WTC11 (cell line): ENCODE measurements at regions not wholly inside any gene's neighbourhood (a gene's known extent, or its start where the extent isn't known, plus 50 kb on each side); places are given as distances from the start of the nearest gene placed in this dataset.

Source experiments
- ATAC-seq: fragments of 200-7000 bp; cut with Tn5 transposase; 2 replicates; pipeline ENCODE4 v1.10.0; 2021; ENCODE audit warnings: mild to moderate bottlenecking, moderate library complexity
- CTCF ChIA-PET: fragments of 300-600 bp; sonication (Branson Sonifier 250); formaldehyde crosslinking; loops from one replicate; lab custom pipeline; 2021; ENCODE audit warnings: antibody characterized with exemption; lab: Charles Lee
- POLR2A ChIA-PET: fragments of 350-600 bp; sonication (Branson Sonifier 250); formaldehyde crosslinking; loops from one replicate; lab custom pipeline; 2021; ENCODE audit warnings: antibody characterized with exemption; lab: Charles Lee
- DNase-seq: peaks from one replicate; pipeline ENCODE4 v3.0.0; 2021; ENCODE audit warnings: low spot score
- H3K27ac Mint-ChIP-seq: 2 replicates; pipeline ENCODE4 v1.8.0; 2021; ENCODE audit warnings: mixed read lengths
- H3K27me3 Mint-ChIP-seq: 2 replicates; pipeline ENCODE4 v1.8.0; 2021; ENCODE audit warnings: low read depth, mild to moderate bottlenecking, moderate library complexity, mixed read lengths
- H3K36me3 Mint-ChIP-seq: 2 replicates; pipeline ENCODE4 v1.8.0; 2021; ENCODE audit warnings: mixed read lengths
- H3K4me1 Mint-ChIP-seq: 2 replicates; pipeline ENCODE4 v1.8.0; 2022; ENCODE audit warnings: mixed read lengths
- H3K4me3 Mint-ChIP-seq: 2 replicates; pipeline ENCODE4 v1.8.0; 2021; ENCODE audit warnings: mild to moderate bottlenecking, moderate library complexity, mixed read lengths
- H3K9me3 Mint-ChIP-seq: 2 replicates; pipeline ENCODE4 v1.8.0; 2021; ENCODE audit warnings: mixed read lengths
- ATF1 ChIP-seq: sonication (generic); formaldehyde crosslinking; IDR thresholded peaks from 2 replicates; pipeline ENCODE4 v1.8.1; 2023; ENCODE audit warnings: mild to moderate bottlenecking, moderate library complexity, missing genetic modification reagents
- CREB1 ChIP-seq: sonication (generic); formaldehyde crosslinking; IDR thresholded peaks from 2 replicates; pipeline ENCODE4 v1.8.0; 2023; ENCODE audit warnings: mild to moderate bottlenecking, missing genetic modification reagents
- CREM ChIP-seq: sonication (generic); formaldehyde crosslinking; IDR thresholded peaks from 2 replicates; pipeline ENCODE4 v1.8.1; 2022; ENCODE audit warnings: mild to moderate bottlenecking, missing genetic modification reagents, moderate library complexity
- EMX1 ChIP-seq: fragments of 250-450 bp; sonication (Bioruptor Pico); IDR thresholded peaks from 2 replicates; pipeline ENCODE4 v1.8.0; 2021; ENCODE audit warnings: mild to moderate bottlenecking
- FOXP1 ChIP-seq: sonication (generic); formaldehyde crosslinking; IDR thresholded peaks from 2 replicates; pipeline ENCODE4 v1.8.0; 2022; ENCODE audit warnings: missing genetic modification reagents, mild to moderate bottlenecking, moderate library complexity, borderline replicate concordance
- GTF2I ChIP-seq: fragments of 250-450 bp; sonication (Bioruptor Pico); conservative IDR thresholded peaks from 2 replicates; pipeline ENCODE4 v1.4.0; 2021; ENCODE audit warnings: mild to moderate bottlenecking
- JUN ChIP-seq: sonication (generic); formaldehyde crosslinking; IDR thresholded peaks from 2 replicates; pipeline ENCODE4 v1.8.0; 2023; ENCODE audit warnings: mild to moderate bottlenecking, missing genetic modification reagents
- RELA ChIP-seq: sonication (generic); formaldehyde crosslinking; IDR thresholded peaks from 2 replicates; pipeline ENCODE4 v1.8.1; 2022; ENCODE audit warnings: missing genetic modification reagents, mild to moderate bottlenecking, borderline replicate concordance
- RORB ChIP-seq: fragments of 250-450 bp; sonication (Bioruptor Pico); IDR thresholded peaks from 2 replicates; pipeline ENCODE4 v1.9.0; 2021; ENCODE audit warnings: mild to moderate bottlenecking
- SMAD3 ChIP-seq: sonication (generic); formaldehyde crosslinking; IDR thresholded peaks from 2 replicates; pipeline ENCODE4 v1.8.0; 2022; ENCODE audit warnings: missing genetic modification reagents, mild to moderate bottlenecking, borderline replicate concordance
- SP1 ChIP-seq: sonication (generic); formaldehyde crosslinking; conservative IDR thresholded peaks from 2 replicates; pipeline ENCODE4 v1.8.1; 2022; ENCODE audit warnings: missing genetic modification reagents
- TEAD4 ChIP-seq: sonication (generic); formaldehyde crosslinking; IDR thresholded peaks from 2 replicates; pipeline ENCODE4 v1.8.0; 2022; ENCODE audit warnings: mild to moderate bottlenecking, missing genetic modification reagents
- ZNF121 ChIP-seq: sonication (generic); formaldehyde crosslinking; IDR thresholded peaks from 2 replicates; pipeline ENCODE4 v1.8.0; 2023; ENCODE audit warnings: missing genetic modification reagents
- ZNF396 ChIP-seq: fragments of 250-450 bp; sonication (Bioruptor Pico); IDR thresholded peaks from 2 replicates; pipeline ENCODE4 v1.8.0; 2021; ENCODE audit warnings: mild to moderate bottlenecking, moderate library complexity, borderline replicate concordance
- ZNF416 ChIP-seq: fragments of 250-450 bp; sonication (Bioruptor Pico); IDR thresholded peaks from 2 replicates; pipeline ENCODE4 v1.9.0; 2021; ENCODE audit warnings: mild to moderate bottlenecking, inconsistent platforms
- ZNF423 ChIP-seq: fragments of 250-450 bp; sonication (Bioruptor Pico); IDR thresholded peaks from 2 replicates; pipeline ENCODE4 v2.1.2; 2022; ENCODE audit warnings: mild to moderate bottlenecking, moderate library complexity
- TF ChIP-seq, protein P1 (sequence below): sonication (generic); formaldehyde crosslinking; IDR thresholded peaks from 2 replicates; pipeline ENCODE4 v1.8.0; 2022; ENCODE audit warnings: missing genetic modification reagents
- TF ChIP-seq, protein P2 (sequence below): fragments of 250-450 bp; sonication (Bioruptor Pico); IDR thresholded peaks from 2 replicates; pipeline ENCODE4 v1.9.0; 2021; ENCODE audit warnings: moderate library complexity, mild to moderate bottlenecking, inconsistent platforms, borderline replicate concordance
- TF ChIP-seq, protein P3 (sequence below): sonication (generic); formaldehyde crosslinking; IDR thresholded peaks from 2 replicates; pipeline ENCODE4 v1.8.0; 2022; ENCODE audit warnings: mild to moderate bottlenecking, missing genetic modification reagents
- TF ChIP-seq, protein P4 (sequence below): sonication (generic); formaldehyde crosslinking; IDR thresholded peaks from 2 replicates; pipeline ENCODE4 v1.8.1; 2023; ENCODE audit warnings: mild to moderate bottlenecking, missing genetic modification reagents, moderate library complexity
- TF ChIP-seq, protein P5 (sequence below): sonication (generic); formaldehyde crosslinking; IDR thresholded peaks from 2 replicates; pipeline ENCODE4 v1.8.0; 2022; ENCODE audit warnings: mild to moderate bottlenecking, missing genetic modification reagents
- TF ChIP-seq, protein P6 (sequence below): sonication (generic); formaldehyde crosslinking; IDR thresholded peaks from 2 replicates; pipeline ENCODE4 v1.8.0; 2023; ENCODE audit warnings: mild to moderate bottlenecking, missing genetic modification reagents
- TF ChIP-seq, protein P7 (sequence below): sonication (generic); formaldehyde crosslinking; IDR thresholded peaks from 2 replicates; pipeline ENCODE4 v1.8.1; 2022; ENCODE audit warnings: low read depth, missing genetic modification reagents, borderline replicate concordance

DNA sequence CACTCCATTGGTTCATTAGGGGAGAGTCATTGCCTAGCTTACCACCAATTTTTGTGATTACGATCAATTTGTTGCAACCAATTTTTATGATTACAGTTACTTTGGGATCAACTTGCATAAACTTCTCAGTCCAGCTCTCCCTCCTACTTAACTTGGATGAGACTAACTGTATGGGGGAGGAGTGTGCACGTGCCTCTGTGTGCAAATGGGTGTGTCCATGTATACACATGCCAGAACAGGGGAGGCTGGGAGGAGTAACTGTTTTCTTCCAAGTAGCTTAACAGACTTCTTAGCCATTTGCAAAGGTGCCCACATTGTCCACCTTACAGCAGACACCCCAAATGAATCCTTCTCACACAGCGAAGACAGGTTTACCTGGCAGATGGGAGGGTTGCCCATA, 117.7 kb upstream of the VCX3B start:
- ChIA-PET CTCF (no interaction called here), POLR2A (no interaction called here)
- no peak overlapping the region for H3K27ac Mint-ChIP-seq
- TF ChIP-seq, protein P1, sequence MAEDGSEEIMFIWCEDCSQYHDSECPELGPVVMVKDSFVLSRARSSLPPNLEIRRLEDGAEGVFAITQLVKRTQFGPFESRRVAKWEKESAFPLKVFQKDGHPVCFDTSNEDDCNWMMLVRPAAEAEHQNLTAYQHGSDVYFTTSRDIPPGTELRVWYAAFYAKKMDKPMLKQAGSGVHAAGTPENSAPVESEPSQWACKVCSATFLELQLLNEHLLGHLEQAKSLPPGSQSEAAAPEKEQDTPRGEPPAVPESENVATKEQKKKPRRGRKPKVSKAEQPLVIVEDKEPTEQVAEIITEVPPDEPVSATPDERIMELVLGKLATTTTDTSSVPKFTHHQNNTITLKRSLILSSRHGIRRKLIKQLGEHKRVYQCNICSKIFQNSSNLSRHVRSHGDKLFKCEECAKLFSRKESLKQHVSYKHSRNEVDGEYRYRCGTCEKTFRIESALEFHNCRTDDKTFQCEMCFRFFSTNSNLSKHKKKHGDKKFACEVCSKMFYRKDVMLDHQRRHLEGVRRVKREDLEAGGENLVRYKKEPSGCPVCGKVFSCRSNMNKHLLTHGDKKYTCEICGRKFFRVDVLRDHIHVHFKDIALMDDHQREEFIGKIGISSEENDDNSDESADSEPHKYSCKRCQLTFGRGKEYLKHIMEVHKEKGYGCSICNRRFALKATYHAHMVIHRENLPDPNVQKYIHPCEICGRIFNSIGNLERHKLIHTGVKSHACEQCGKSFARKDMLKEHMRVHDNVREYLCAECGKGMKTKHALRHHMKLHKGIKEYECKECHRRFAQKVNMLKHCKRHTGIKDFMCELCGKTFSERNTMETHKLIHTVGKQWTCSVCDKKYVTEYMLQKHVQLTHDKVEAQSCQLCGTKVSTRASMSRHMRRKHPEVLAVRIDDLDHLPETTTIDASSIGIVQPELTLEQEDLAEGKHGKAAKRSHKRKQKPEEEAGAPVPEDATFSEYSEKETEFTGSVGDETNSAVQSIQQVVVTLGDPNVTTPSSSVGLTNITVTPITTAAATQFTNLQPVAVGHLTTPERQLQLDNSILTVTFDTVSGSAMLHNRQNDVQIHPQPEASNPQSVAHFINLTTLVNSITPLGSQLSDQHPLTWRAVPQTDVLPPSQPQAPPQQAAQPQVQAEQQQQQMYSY (CRISPR knock-in tag): no peak
- TF ChIP-seq ZNF416: no peak
- TF ChIP-seq, protein P2, sequence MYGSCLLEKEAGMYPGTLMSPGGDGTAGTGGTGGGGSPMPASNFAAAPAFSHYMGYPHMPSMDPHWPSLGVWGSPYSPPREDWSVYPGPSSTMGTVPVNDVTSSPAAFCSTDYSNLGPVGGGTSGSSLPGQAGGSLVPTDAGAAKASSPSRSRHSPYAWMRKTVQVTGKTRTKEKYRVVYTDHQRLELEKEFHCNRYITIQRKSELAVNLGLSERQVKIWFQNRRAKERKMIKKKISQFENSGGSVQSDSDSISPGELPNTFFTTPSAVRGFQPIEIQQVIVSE (CRISPR knock-in tag): no peak
- TF ChIP-seq JUN: no peak
- TF ChIP-seq, all 79 proteins: peak for 0
- Mint-ChIP-seq H3K4me1 (no peaks in the 10 kb centered on the region), H3K9me3 (no peaks in the 10 kb centered on the region), H3K27me3 (no peaks in the 10 kb centered on the region), H3K36me3 (no peaks in the 10 kb centered on the region), H3K4me3 (no peak overlapping the region)
- ATAC-seq (no peak), DNase-seq (no peak)

DNA sequence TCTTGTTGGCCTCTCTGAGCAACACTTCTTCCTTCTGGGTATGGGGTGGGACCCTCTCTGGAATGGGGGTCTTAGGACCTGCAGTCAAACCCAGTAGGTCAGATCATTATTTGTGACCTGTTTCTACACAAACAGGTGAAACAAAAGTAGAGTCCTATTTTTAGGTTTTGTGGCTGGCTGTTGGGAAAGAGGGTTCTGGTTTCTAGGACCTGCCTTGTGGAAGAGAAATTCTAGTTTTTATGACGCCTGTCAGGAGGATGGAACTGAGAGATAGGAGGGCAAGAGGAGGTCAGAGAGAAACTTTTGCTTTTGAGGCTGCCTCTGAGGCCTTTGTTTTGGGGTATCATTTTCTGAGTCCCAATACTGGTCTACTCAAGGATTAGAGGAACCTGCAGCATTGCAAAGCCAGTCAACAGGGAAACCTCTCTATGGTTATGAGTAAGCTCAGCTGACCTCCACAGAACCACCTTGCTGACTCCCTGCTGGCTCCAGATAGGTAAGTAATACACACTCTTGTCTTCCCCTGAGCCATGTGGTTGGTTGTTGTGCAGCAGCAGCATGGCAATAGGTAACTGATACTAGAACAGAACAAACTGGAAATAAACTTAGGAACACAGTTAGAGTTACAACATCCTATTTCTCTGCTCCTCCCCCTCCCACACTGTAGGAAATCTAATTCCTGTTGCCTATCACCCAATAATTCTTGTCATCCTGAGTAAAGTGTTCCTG, 114.7 kb upstream of the VCX3B start:
- Mint-ChIP-seq H3K27me3 (no peaks in the 10 kb centered on the region), H3K9me3 (no peaks in the 10 kb centered on the region), H3K4me1 (peaks cover 3% of the 10 kb centered on the region), H3K27ac (no peak overlapping the region), H3K4me3 (no peak overlapping the region), H3K36me3 (no peaks in the 10 kb centered on the region)
- ATAC-seq (no peak), DNase-seq (no peak)
- ChIA-PET POLR2A (no interaction called here), CTCF (interaction anchor here (1.5 kb wide), 1 partner anchor 27 kb away, joined by 6 read pairs; no protein-coding TSS in a partner anchor)
- no peak for TF ChIP-seq SMAD3 (CRISPR knock-in tag)
- TF ChIP-seq JUN: no peak
- TF ChIP-seq, protein P3, sequence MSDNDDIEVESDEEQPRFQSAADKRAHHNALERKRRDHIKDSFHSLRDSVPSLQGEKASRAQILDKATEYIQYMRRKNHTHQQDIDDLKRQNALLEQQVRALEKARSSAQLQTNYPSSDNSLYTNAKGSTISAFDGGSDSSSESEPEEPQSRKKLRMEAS (CRISPR knock-in tag): no peak
- no peak for TF ChIP-seq ZNF121 (CRISPR knock-in tag)
- TF ChIP-seq EMX1 (CRISPR knock-in tag): no peak
- TF ChIP-seq CREB1 (CRISPR knock-in tag): no peak
- TF ChIP-seq SP1 (CRISPR knock-in tag): no peak
- TF ChIP-seq, protein P4, sequence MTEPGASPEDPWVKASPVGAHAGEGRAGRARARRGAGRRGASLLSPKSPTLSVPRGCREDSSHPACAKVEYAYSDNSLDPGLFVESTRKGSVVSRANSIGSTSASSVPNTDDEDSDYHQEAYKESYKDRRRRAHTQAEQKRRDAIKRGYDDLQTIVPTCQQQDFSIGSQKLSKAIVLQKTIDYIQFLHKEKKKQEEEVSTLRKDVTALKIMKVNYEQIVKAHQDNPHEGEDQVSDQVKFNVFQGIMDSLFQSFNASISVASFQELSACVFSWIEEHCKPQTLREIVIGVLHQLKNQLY: no peak
- TF ChIP-seq TEAD4 (CRISPR knock-in tag): no peak

DNA sequence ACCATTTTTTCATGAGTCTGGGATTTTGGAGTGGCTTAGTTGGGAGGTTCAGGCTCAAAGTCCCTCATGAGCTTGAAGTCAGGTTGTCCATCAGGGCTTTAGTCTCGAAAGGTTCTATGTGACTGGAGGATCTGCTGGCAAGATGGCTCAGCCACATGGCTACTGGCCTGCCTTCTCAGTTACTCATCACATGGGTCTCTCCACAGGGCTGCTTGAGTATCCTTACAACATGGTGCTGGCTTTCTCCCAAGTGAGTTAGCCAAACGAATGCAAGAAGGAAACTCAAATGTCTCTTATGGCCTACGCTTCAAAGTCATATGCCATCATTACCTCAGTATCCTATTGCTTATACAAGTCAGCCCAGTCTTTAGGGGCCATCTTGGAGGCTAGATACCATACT, 106.3 kb upstream of the VCX3B start:
- Mint-ChIP-seq H3K27ac (no peak overlapping the region), H3K27me3 (no peaks in the 10 kb centered on the region), H3K4me1 (peaks cover 13% of the 10 kb centered on the region), H3K4me3 (no peak overlapping the region), H3K36me3 (no peaks in the 10 kb centered on the region), H3K9me3 (peaks cover 3% of the 10 kb centered on the region; the same call in 1 of the 2 replicates)
- DNase-seq: no peak
- ATAC-seq: no peak
- ChIA-PET CTCF (interaction anchor here (1.3 to 1.4 kb wide), 2 partner anchors 374 to 456 kb away, joined by 3 to 4 read pairs; no protein-coding TSS in a partner anchor), POLR2A (no interaction called here)
- TF ChIP-seq FOXP1 (CRISPR knock-in tag): no peak
- no peak for TF ChIP-seq GTF2I (CRISPR knock-in tag)
- TF ChIP-seq, protein P5, sequence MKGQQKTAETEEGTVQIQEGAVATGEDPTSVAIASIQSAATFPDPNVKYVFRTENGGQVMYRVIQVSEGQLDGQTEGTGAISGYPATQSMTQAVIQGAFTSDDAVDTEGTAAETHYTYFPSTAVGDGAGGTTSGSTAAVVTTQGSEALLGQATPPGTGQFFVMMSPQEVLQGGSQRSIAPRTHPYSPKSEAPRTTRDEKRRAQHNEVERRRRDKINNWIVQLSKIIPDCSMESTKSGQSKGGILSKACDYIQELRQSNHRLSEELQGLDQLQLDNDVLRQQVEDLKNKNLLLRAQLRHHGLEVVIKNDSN (CRISPR knock-in tag): no peak
- no peak for TF ChIP-seq ZNF121 (CRISPR knock-in tag)
- TF ChIP-seq CREM (CRISPR knock-in tag): no peak
- TF ChIP-seq ATF1 (CRISPR knock-in tag): no peak
- TF ChIP-seq, protein P6, sequence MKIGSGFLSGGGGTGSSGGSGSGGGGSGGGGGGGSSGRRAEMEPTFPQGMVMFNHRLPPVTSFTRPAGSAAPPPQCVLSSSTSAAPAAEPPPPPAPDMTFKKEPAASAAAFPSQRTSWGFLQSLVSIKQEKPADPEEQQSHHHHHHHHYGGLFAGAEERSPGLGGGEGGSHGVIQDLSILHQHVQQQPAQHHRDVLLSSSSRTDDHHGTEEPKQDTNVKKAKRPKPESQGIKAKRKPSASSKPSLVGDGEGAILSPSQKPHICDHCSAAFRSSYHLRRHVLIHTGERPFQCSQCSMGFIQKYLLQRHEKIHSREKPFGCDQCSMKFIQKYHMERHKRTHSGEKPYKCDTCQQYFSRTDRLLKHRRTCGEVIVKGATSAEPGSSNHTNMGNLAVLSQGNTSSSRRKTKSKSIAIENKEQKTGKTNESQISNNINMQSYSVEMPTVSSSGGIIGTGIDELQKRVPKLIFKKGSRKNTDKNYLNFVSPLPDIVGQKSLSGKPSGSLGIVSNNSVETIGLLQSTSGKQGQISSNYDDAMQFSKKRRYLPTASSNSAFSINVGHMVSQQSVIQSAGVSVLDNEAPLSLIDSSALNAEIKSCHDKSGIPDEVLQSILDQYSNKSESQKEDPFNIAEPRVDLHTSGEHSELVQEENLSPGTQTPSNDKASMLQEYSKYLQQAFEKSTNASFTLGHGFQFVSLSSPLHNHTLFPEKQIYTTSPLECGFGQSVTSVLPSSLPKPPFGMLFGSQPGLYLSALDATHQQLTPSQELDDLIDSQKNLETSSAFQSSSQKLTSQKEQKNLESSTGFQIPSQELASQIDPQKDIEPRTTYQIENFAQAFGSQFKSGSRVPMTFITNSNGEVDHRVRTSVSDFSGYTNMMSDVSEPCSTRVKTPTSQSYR: no peak
- no peak for TF ChIP-seq ZNF423 (CRISPR knock-in tag)
- no peak for TF ChIP-seq RELA
- TF ChIP-seq RORB (CRISPR knock-in tag): no peak
- no peak for TF ChIP-seq ZNF396
- TF ChIP-seq, protein P7, sequence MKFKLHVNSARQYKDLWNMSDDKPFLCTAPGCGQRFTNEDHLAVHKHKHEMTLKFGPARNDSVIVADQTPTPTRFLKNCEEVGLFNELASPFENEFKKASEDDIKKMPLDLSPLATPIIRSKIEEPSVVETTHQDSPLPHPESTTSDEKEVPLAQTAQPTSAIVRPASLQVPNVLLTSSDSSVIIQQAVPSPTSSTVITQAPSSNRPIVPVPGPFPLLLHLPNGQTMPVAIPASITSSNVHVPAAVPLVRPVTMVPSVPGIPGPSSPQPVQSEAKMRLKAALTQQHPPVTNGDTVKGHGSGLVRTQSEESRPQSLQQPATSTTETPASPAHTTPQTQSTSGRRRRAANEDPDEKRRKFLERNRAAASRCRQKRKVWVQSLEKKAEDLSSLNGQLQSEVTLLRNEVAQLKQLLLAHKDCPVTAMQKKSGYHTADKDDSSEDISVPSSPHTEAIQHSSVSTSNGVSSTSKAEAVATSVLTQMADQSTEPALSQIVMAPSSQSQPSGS (CRISPR knock-in tag): no peak
